SK-N-MC (cell line): ENCODE measurements at regions not wholly inside any gene's neighbourhood (a gene's known extent, or its start where the extent isn't known, plus 50 kb on each side); places are given as distances from the start of the nearest gene placed in this dataset.

Experiments used
- EZH2 ChIP-seq: fragments of 200-600 bp; sonication (generic); IDR thresholded peaks from one replicate; pipeline ENCODE4 v1.6.1; 2017; ENCODE audit warnings: antibody characterized with exemption
- FOXP2 ChIP-seq: optimal IDR thresholded peaks from 2 replicates; pipeline ENCODE3; 2011; ENCODE audit warnings: mild to moderate bottlenecking, moderate library complexity; ENCODE audit not compliant: insufficient read depth; ENCODE audit errors: extremely low read length, control extremely low read depth
- POLR2AphosphoS5 ChIP-seq: IDR thresholded peaks from 2 replicates; pipeline ENCODE4 v1.6.1; 2012; ENCODE audit warnings: mild to moderate bottlenecking, low read depth, low read length, borderline replicate concordance

- no peak for TF ChIP-seq POLR2AphosphoS5
- no peak for TF ChIP-seq FOXP2
- TF ChIP-seq EZH2, result no peak
Measured at GRCh38 chr2:75764611-75765010, 53.9 kb upstream of the GCFC2 start.
